GM12878 (cell line): ENCODE measurements at regions not wholly inside any gene's neighbourhood (a gene's known extent, or its start where the extent isn't known, plus 50 kb on each side); places are given as distances from the start of the nearest gene placed in this dataset.

Experiments
- ATAC-seq: fragments of 200-7000 bp; cut with Tn5 transposase; 3 replicates; pipeline ENCODE4 v1.9.1; 2020; ENCODE audit warnings: mild to moderate bottlenecking, moderate library complexity
- BruUV-seq: library from RNA; stranded (reverse); fragments of 400-500 nt; replicated peaks from 2 replicates; lab custom pipeline; 2021; lab: Mats Ljungman, UMichigan
- CTCF ChIA-PET: fragments of 300-600 bp; sonication (Branson Sonifier 250); formaldehyde crosslinking; extraction: SDS; loops from one replicate; lab custom pipeline; 2021; ENCODE audit warnings: inconsistent platforms; lab: Yijun Ruan, JAX
- POLR2A ChIA-PET: fragments of 350-600 bp; formaldehyde crosslinking; extraction: SDS; loops from one replicate; lab custom pipeline; 2021; ENCODE audit warnings: inconsistent platforms; lab: Charles Lee
- RAD21 ChIA-PET: fragments of 300-600 bp; sonication (Branson Sonifier 250); formaldehyde crosslinking; loops from one replicate; lab custom pipeline; 2023; ENCODE audit warnings: antibody characterized with exemption; ENCODE audit not compliant: unreplicated experiment; lab: Charles Lee
- SMC1A ChIA-PET: fragments of 300-600 bp; sonication (Branson Sonifier 250); formaldehyde crosslinking; loops from one replicate; lab custom pipeline; 2023; ENCODE audit not compliant: unreplicated experiment, uncharacterized antibody; lab: Charles Lee
- DNase-seq: peaks from one replicate; pipeline ENCODE4 v3.0.0-alpha.2; 2011; ENCODE audit warnings: low read depth, low spot score
- FAIRE-seq: peaks from 3 replicates; lab custom pipeline; 2011; peaks lifted over from hg19 to GRCh38; lab: Jason Lieb, UNC
- H2AFZ ChIP-seq: 2 replicates; pipeline ENCODE4 v1.6.0; 2011; ENCODE audit warnings: low read depth, low read length, control low read depth; ENCODE audit not compliant: control insufficient read depth
- H3K27ac ChIP-seq: 2 replicates; pipeline ENCODE4 v1.5.1; 2011; ENCODE audit warnings: control low read depth; ENCODE audit not compliant: control insufficient read depth, insufficient read depth
- H3K27me3 ChIP-seq, 2 experiments: replicated peaks in 1 of 2; 2 replicates each; pipeline versions ENCODE4 v1.6.0 to v1.6.1; 2011; ENCODE audit warnings: low read length in 1 of 2; ENCODE audit not compliant: control insufficient read depth in 2 of 2, insufficient read depth in 2 of 2
- H3K36me3 ChIP-seq, 2 experiments: 2 replicates each; pipeline ENCODE4 v1.5.1; 2011; ENCODE audit warnings: low read length in 1 of 2; ENCODE audit not compliant: control insufficient read depth in 2 of 2, insufficient read depth in 2 of 2
- H3K4me1 ChIP-seq: 2 replicates; pipeline ENCODE4 v1.6.1; 2011; ENCODE audit warnings: mild to moderate bottlenecking, low read length, moderate library complexity, mixed read lengths; ENCODE audit not compliant: control insufficient read depth, insufficient read depth
- H3K4me2 ChIP-seq: 2 replicates; pipeline ENCODE4 v1.6.0; 2011; ENCODE audit warnings: control low read depth; ENCODE audit not compliant: control insufficient read depth, insufficient read depth
- H3K4me3 ChIP-seq: fragments of 200-600 bp; sonication (generic); 2 replicates; pipeline ENCODE4 v1.5.1; 2016
- H3K79me2 ChIP-seq: 2 replicates; pipeline ENCODE4 v1.6.0; 2011; ENCODE audit warnings: low read length; ENCODE audit not compliant: control insufficient read depth, insufficient read depth
- H3K9ac ChIP-seq: 2 replicates; pipeline ENCODE4 v1.8.0; 2011; ENCODE audit warnings: low read length, control low read depth, mixed read lengths; ENCODE audit not compliant: control insufficient read depth, insufficient read depth
- H3K9me3 ChIP-seq: replicated peaks from 3 replicates; pipeline ENCODE4 v1.5.1; 2011; ENCODE audit warnings: mild to moderate bottlenecking, low read length; ENCODE audit not compliant: control insufficient read depth, insufficient read depth
- H4K20me1 ChIP-seq: 2 replicates; pipeline ENCODE4 v1.6.0; 2011; ENCODE audit not compliant: control insufficient read depth, insufficient read depth
- EGR1 ChIP-seq, 2 experiments: IDR thresholded peaks; 1 replicate in 1 of 2; 2 replicates in 1 of 2; pipeline ENCODE4 v1.6.1; 2011 to 2012; ENCODE audit warnings: low read depth in 2 of 2, low read length in 2 of 2, borderline replicate concordance in 1 of 2, mild to moderate bottlenecking in 1 of 2, moderate library complexity in 1 of 2
- ESRRA ChIP-seq: IDR thresholded peaks from 2 replicates; pipeline ENCODE4 v1.6.1; 2012; ENCODE audit warnings: mild to moderate bottlenecking, low read length, improper control_type of control experiment
- FOXM1 ChIP-seq: IDR thresholded peaks from 2 replicates; pipeline ENCODE4 v1.6.1; 2012; ENCODE audit warnings: low read depth, mild to moderate bottlenecking, inconsistent platforms, low read length, moderate library complexity
- HDAC6 ChIP-seq: fragments of 200-600 bp; sonication (generic); IDR thresholded peaks from one replicate; pipeline ENCODE4 v1.8.0; 2017; ENCODE audit warnings: antibody characterized with exemption; ENCODE audit not compliant: unreplicated experiment
- KLF5 ChIP-seq: fragments of 450-650 bp; IDR thresholded peaks from 2 replicates; pipeline ENCODE4 v1.6.1; 2014; ENCODE audit warnings: mild to moderate bottlenecking; ENCODE audit not compliant: partially characterized antibody
- MXI1 ChIP-seq: fragments of 150-350 bp; IDR thresholded peaks from 2 replicates; pipeline ENCODE4 v1.6.1; 2011; ENCODE audit warnings: low read depth, mild to moderate bottlenecking, inconsistent platforms, low read length, improper control_type of control experiment
- NFXL1 ChIP-seq: fragments of 450-650 bp; IDR thresholded peaks from 2 replicates; pipeline ENCODE4 v1.6.1; 2017; ENCODE audit warnings: antibody characterized with exemption, mild to moderate bottlenecking, borderline replicate concordance
- PML ChIP-seq: IDR thresholded peaks from 2 replicates; pipeline ENCODE4 v1.6.1; 2012; ENCODE audit warnings: low read length, inconsistent platforms
- RBBP5 ChIP-seq: fragments of 200-600 bp; sonication (generic); conservative IDR thresholded peaks from 2 replicates; pipeline ENCODE4 v1.6.1; 2016
- SIX5 ChIP-seq: IDR thresholded peaks from 2 replicates; pipeline ENCODE4 v1.6.1; 2011; ENCODE audit warnings: mild to moderate bottlenecking, low read depth, low read length, moderate library complexity; ENCODE audit not compliant: severe bottlenecking
- TCF3 ChIP-seq: IDR thresholded peaks from 2 replicates; pipeline ENCODE4 v1.6.1; 2012; ENCODE audit warnings: low read depth, mild to moderate bottlenecking, low read length, borderline replicate concordance; ENCODE audit not compliant: insufficient read depth
- WGBS: methylation state at CpG from one replicate; pipeline ENCODE4 v1.1.6; 2016; ENCODE audit warnings: low lambda C conversion rate; ENCODE audit not compliant: insufficient replicate concordance, insufficient coverage; ENCODE audit errors: missing lambda C conversion rate; 5-methylcytosine and 5-hydroxymethylcytosine counted together
- in situ Hi-C: fragments of 300-500 bp; cut with MboI; formaldehyde crosslinking; loops from 9 replicates; pipeline ENCODE4 v1.14.3; 2018; ENCODE audit warnings: mixed read lengths
- intact Hi-C: fragments of 100-400 bp; cut with micrococcal nuclease; formaldehyde crosslinking; loops from one replicate; pipeline ENCODE4 v1.14.2; 2022; ENCODE audit not compliant: unreplicated experiment
- TF ChIP-seq, protein P1 (sequence below): IDR thresholded peaks from 2 replicates; pipeline ENCODE4 v1.6.1; 2011; ENCODE audit warnings: low read depth, mild to moderate bottlenecking, low read length, moderate library complexity, borderline replicate concordance; ENCODE audit errors: extremely low read depth

DNA sequence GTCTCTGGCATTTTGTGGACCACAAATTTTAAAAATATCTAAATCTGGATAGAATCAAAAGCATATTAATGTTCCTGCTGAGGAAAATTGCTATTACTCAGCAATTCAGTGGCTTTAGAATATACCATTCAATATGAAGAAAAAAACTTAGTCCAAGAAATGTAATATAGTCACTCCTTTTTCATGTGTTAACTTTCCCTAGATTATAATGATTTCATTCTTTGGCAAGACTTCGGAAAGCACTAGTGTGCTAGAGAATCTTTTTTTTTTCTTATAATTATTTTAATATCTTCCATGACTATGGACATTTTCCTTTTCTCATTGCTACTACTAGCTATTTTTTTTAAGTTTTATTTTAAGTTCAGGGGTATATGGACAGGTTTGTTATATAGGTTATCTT lies 102.4 kb upstream of the FAM174A start:
- Histone ChIP-seq H3K36me3 (no peaks in the 10 kb centered on the region), H3K4me2 (no peak overlapping the region), H3K4me1 (no peaks in the 10 kb centered on the region), H3K27me3 (no peaks in the 10 kb centered on the region), H2AFZ (no peak overlapping the region), H3K79me2 (no peaks in the 10 kb centered on the region), H3K27ac (no peak overlapping the region), H3K4me3 (no peak overlapping the region), H3K9ac (no peak overlapping the region), H3K9me3 (no peaks in the 10 kb centered on the region), H4K20me1 (no peaks in the 10 kb centered on the region)
- ChIA-PET CTCF (interaction anchor here (1.0 to 3.9 kb wide), 3 partner anchors 158 to 1241 kb away, joined by 3 to 26 read pairs (median 3); no protein-coding TSS in a partner anchor), SMC1A (no interaction called here), POLR2A (no interaction called here), RAD21 (no interaction called here)
- FAIRE-seq, result no peak
- TF ChIP-seq NFXL1 (no peak), TCF3 (no peak), PML (no peak), FOXM1 (no peak), HDAC6 (no peak), RBBP5 (no peak), SIX5 (no peak), ESRRA (no peak), KLF5 (no peak), MXI1 (no peak), EGR1 (IDR thresholded peaks at IDR 0.05; ENCODE audit: borderline replicate concordance in 1 of 2, low read depth in 2 of 2, low read length in 2 of 2) (no peak)
- TF ChIP-seq, protein P1, sequence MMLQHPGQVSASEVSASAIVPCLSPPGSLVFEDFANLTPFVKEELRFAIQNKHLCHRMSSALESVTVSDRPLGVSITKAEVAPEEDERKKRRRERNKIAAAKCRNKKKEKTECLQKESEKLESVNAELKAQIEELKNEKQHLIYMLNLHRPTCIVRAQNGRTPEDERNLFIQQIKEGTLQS, result no peak
- intact Hi-C loops (loop anchor here (5.0 kb wide), 4 partner anchors 35 to 1245 kb away; no protein-coding TSS in a partner anchor), in situ Hi-C loops (loop anchor here (25.0 kb wide), 1 partner anchor 955 kb away; no protein-coding TSS in a partner anchor)
- DNase-seq, result no peak
- no TSS peak for BruUV-seq
- 37% methylated on average over 1 of the region's 1 CpG for WGBS
- ATAC-seq, result no peak
